NCI-H187 treated with DMSO at 0.1 percent for 48 hours (cell line): ENCODE measurements at regions not wholly inside any gene's neighbourhood (a gene's known extent, or its start where the extent isn't known, plus 50 kb on each side); places are given as distances from the start of the nearest gene placed in this dataset.

Experiments
- DNase-seq: peaks from one replicate; lab custom pipeline; 2025; lab: John Stamatoyannopoulos, UW

DNA sequence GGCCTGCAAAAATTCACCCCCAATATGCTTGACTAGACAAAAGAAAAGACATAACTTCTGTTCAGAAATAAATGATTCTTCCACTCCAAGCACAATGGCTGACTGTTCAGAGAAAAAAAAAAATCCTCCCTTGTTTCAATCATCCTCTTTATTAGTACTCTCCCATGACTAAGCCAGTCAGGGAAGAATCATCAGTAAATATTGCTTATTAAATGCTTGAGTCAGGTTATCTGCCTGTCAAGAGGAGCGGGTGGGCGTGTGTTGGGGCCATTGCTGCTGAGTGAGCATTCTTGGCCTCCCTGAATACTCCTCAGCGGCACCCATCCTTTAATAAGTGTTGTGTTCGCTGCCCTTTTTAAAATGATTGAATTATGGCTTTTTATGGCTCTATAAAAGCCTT lies 1334.8 kb upstream of the CELF4 start:
- no peak for DNase-seq

GRCh38 chr18:38900031-38900430 lies 1334.4 kb upstream of the CELF4 start:
- no peak for DNase-seq

- DNase-seq, result no peak
Observed at GRCh38 chr18:38899252-38899651, 1333.7 kb upstream of the CELF4 start.

GRCh38 chr18:38898167-38898566 lies 1332.6 kb upstream of the CELF4 start:
- no peak for DNase-seq

GRCh38 chr18:38895560-38895959 lies 1330.0 kb upstream of the CELF4 start:
- DNase-seq, result no peak

DNA sequence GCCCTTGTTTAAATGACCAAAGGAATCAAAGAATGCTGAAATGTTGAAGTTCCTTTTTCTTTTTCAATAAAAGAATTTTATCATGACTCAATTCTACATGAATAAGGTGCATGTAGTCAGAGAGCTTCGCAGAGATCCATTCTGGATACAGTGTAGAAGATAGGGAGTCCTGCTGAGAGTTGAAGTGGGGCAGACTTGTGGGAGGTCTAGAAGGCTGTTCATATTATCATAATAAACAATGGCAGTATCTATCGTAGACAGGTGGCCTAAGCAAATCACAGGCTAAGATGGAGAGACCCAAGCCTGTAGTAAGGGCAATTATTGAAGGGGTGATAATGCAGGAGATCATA lies 1322.0 kb upstream of the CELF4 start:
- no peak for DNase-seq

GRCh38 chr18:38886861-38887670 lies 1321.5 kb upstream of the CELF4 start:
- no peak for DNase-seq

GRCh38 chr18:38886235-38886634 lies 1320.6 kb upstream of the CELF4 start:
- DNase-seq, result no peak

- DNase-seq, result no peak
Observed at GRCh38 chr18:38884050-38884449, 1318.5 kb upstream of the CELF4 start.

DNA sequence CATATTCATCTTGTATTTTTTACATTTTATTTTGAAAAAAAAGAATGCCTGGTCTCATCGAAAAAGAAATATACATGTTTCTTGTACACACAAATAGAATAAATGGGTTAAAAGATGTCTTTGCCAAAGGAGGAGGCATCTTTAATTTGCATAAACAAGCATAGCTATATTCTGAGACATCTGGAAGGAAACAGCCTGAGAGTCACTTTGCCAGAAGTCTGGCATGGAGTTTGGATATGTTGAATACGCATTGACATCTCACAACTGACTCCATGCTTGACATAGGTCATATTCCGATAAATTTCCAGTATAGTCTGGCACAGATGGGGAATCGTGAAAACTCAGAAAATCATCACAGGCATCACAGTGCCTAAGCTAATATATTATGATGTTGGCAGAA lies 1317.5 kb upstream of the CELF4 start:
- DNase-seq, result no peak

GRCh38 chr18:38879871-38880270 lies 1314.3 kb upstream of the CELF4 start:
- no peak for DNase-seq

DNA sequence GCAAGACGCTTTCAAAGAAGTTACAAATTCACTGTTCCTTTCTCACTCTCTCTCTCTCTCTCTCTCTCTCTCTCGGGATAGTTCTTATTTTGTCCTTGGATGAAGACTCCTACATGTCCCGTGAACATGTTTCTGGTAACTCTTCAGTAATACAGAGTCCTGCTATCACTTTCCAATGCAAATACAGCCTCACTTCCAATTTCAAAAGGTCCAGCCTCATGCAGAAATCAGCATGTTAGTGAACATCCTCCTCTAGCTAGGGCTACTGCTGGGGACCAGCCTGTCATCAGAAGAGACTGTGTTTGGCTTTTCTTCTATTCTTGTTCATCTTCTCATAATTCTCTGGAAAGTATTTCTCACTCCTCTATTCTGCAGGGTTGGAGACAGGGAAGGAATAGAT lies 1306.7 kb upstream of the CELF4 start:
- no peak for DNase-seq

- DNase-seq, result no peak
Observed at GRCh38 chr18:38868757-38869156, 1303.2 kb upstream of the CELF4 start.

GRCh38 chr18:38867680-38868079 lies 1302.1 kb upstream of the CELF4 start:
- DNase-seq, result no peak

DNA sequence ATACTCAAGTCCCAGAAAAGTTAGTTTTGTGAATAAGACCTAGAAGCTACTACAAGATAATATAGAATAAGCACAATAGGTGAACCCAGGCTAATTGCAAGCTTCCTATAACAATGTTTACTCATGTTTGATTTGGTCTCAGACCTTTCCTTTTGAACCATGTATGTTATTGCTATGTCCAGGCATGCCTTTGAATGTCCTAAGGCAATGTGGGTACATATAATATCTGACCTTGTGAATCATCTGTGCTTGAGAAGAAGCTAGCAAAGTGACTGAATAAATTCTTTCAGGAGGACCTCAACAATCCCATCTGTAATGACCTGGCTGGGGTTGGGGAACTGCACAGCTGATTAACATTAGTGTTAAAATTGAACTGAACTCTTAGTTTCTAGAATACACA lies 1285.9 kb upstream of the CELF4 start:
- DNase-seq, result no peak

DNA sequence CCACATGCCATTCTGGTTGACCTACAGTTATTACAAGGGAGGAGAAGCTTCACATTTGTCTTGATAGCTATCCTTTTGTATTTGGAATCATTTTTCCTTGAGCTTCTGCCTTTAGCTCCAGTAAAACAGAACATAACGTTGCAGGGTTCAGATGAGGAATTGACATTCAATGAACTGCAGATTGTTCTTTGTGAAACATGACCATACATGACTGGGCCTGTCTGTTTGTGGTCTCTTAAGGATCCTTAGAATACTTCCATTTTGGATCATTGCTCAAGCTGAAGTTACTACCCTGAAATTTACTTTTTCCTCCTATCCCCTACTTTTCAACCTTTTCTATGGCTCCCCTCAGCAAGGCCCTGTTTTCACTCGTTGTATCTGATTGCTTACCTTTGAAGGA lies 1281.7 kb upstream of the CELF4 start:
- no peak for DNase-seq

DNA sequence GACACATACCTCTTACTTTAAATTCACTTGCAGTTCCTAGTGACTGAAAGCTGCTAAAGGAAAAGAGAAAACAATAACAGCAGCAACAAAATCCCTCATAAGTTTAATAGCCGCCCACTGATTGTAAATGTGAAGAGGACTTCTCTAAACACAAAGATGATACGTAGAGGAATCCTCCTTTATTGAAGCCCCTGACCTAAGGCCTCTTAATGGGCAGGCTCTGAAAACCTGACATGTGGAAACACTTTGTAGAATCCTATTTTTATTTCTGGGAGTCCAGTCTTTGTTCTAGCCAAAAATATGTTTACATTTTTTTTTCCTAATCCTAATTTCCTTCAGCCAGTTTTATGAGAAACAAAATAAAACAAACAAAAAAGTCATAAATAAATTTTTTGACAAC lies 1277.7 kb upstream of the CELF4 start:
- DNase-seq, result no peak

GRCh38 chr18:38826247-38826646 lies 1260.6 kb upstream of the CELF4 start:
- no peak for DNase-seq

DNA sequence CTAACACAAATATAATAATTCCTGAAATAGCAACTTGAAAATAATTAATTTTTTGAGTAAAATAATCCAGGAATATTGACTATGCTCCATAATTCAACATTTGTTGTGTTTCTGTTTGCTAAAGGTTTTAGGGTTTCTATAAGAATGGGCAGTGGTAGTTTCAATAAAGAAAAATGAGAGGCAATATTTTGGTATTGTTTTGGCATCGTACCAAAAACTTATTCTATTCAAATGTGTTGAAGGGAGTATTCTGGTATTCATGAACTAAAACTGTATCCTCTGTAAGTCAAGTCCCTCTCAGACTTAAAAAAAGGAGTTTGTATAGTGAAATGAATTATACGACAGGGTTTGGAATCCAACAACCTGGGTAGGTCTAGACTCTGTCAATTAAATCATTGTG lies 1245.6 kb upstream of the CELF4 start:
- no peak for DNase-seq

DNA sequence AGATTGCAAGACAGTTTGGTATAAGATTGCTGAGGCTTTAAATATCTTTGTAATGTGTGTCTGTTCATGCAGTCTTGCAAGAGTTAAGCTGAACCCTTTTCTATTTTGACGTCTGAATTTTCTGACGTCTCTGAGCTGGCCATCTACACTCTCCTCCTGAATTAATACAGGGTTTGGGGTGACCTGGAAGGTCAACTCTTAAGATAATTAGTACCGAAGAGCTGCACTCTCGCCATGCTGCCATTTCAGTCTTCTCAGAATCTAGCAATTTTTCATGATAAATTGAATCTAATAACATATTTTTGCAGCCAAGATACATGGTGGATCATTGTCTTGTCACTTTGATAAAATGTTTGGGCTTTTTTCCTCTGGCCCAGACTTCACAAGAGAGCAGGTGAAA lies 1245.2 kb upstream of the CELF4 start:
- DNase-seq, result no peak

DNA sequence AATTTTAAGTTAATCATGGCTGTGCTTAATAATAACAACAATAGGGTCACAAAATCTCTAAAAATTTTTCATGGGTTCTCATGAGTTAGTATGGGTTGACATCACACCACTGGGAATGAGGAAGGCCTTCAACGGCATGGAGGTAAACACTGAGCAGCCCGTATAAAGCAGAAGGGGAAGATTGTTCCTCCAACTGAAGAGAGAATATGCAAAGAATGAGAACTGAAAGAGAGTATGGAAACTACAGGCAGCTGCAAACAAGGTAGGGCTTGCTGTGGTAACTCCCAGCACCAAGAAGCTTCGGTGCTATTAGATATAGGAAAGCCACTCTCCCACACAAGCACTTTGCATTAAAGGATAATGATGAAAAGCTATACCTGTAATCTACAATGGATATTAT lies 1242.3 kb upstream of the CELF4 start:
- no peak for DNase-seq

DNA sequence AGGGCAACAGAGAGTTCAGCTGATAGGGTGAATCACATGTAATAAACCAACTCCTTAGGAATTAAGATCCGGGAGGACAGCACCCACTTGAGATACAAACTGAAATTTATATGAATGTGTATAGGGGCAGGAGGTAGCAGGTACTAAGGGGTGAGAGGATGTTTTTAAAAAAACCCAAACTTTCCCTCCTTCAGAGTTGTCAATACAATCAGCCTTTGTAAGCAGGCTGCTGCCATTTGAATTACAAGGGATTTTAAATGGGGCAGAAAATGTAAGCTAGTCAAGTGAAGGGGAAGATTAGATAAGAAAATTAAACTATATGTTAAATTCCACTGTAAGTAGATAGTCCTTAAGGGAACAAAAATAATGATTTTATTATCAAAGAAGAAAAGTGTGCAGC lies 1239.7 kb upstream of the CELF4 start:
- DNase-seq, result no peak

DNA sequence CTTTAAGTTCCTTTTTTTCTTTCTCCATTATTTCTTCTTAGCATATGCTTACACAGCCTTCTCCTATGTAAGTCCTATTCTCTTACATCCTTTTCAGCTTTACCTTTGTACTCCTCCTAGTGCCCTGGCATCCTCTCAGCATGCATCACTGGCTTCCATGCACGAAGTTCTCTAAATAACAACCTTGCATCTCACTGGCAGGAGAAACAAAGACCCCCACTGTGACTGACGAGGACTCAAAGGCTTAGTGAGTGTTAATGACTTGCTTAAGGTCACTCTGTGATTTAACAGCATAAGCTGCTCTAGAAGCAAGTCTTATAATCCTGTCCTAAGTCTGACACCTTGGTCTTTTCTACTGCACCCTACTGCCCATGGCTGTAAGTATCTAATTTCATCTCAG lies 1236.0 kb upstream of the CELF4 start:
- no peak for DNase-seq

- DNase-seq, result no peak
Observed at GRCh38 chr18:38796762-38797161, 1231.2 kb upstream of the CELF4 start.

DNA sequence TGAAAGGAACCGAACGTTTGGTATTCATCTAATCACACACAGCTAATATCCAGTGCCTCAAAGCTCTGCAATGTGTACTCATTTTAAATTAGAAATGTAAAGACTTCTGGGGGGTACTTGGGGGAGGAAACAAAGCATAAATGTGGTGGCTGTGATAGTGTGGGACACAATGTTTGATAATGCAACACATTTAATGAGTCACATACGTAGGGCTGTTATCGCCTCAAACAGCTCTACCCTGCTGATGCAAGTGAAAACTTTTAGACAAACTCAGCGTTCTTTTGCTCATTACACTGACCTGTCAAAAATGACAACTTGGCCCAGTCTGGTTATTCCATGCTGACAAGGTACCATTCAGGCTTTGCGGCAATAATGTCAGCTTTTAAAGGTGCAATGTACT lies 1227.1 kb upstream of the CELF4 start:
- no peak for DNase-seq
